HG03108 (cell line): ENCODE measurements at regions not wholly inside any gene's neighbourhood (a gene's known extent, or its start where the extent isn't known, plus 50 kb on each side); places are given as distances from the start of the nearest gene placed in this dataset.
"Not testable (repeated sequence)": the region's sequence is repeated elsewhere in the genome, so short reads cannot be mapped to it uniquely, and the experiment has no call there.

Source experiments
- ATAC-seq: cut with Tn5 transposase; IDR thresholded peaks from one replicate; pipeline ENCODE4 v1.9.1; 2021; ENCODE audit warnings: moderate library complexity; ENCODE audit not compliant: unreplicated experiment

DNA sequence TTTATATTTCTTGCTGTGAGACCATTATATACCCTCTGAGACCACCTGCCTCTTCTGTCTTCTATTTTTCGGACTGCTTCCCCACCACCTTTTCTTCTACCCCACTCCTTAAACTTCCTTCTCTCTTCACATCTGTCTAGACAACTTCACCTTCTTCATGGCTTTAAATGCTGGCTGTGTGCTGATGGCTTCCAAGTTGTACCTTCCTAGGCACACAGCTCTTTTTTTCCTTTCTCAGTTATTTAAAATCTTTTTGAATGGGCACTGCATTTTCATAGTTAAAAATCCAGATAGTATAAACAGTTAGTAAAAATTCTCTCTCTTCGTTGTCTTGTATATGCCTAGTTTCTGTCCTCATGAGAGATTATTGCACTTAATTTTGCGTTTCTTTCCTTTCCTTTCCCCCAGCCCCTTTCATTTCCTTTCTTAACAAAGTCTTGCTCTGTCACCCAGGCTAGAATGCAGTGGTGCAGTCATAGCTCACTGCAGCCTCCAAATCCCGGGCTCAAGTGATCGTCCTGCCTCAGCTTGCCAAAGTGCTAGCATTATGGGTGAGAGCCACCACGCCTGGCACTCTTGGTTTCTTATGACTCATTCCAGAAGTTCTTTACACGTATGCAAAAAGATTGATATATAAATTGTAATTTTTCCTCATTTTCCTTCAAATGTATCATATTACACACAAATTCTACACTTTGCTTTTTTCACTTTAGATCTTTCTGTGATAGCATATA lies 114.3 kb downstream of the NPIPB5 start:
- ATAC-seq = no peak

DNA sequence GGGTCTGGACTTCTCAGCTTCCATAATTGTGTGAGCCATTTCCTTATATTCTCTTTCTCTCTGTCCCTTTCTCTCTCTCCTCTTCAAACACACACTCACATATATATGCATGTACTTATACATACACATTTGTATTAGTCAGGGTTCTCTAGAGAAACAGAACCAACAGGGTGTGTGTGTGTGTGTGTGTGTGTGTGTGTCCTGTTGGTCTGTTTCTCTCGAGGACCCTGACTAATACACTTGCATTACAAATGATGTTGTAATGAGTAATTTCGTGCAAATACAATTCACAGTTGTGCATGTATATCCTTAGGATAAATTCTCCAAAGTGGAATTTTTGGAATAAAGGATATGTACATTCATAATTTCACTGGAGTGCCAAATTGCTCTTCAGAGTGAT lies 115.3 kb downstream of the NPIPB5 start:
- no peak for ATAC-seq

DNA sequence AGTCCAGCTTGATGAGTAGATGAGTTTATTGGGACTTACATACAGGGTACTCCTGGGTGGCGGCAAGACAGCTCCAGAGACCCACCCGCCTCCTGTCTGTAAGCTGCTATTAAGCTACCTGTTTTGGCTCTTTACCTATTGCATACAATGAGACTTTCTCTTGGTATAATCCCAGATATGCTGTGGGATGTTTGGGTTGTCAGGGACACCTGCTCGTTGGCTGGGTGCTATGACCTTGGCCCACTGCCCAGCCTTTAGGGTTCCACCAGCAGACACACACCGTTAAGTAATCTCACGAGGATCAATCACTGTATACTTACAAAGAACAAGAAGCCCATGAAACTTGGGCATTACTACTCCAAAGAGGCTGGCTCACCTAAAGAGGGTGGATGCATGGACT lies 116.4 kb downstream of the NPIPB5 start:
- ATAC-seq = no peak

DNA sequence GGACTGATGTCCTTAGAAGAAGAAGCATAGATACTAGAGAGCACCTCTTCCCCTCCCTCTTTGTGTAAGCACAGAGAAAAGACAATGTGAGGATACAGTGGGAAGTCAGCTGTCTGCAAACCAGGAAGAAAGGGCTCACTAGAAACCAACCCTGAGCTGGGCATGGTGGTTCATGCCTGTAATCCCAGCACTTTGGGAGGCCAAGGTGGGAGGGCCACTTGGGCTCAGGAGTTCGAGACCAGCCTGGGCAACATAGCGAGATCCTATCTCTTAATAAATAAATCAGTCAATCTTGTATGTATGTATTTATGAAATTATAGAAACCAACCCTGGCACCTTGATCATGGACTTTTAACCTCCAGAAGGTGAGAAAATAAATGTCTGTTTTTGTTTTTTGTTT lies 118.3 kb downstream of the NPIPB5 start:
- ATAC-seq = no peak

GRCh38 chr16:22630242-22630641 lies 119.6 kb downstream of the NPIPB5 start:
- ATAC-seq = no peak

DNA sequence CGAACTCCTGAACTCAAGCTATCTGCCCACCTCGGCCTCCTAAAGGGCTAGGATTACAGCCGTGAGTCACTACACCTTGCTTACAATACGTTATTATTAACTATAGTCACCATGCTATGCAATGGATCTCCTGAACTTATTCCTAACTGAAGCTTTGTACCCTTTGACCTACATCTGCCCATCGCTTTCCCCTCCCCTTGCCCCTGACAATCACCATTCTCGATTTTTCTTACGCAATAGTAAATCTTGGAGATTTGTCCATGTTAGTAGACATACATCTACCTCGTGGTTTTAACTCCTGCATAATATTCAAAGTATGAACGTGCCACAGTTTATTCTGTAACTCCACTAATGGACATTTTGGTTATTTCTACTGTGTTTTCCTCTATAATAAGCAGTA lies 120.6 kb downstream of the NPIPB5 start:
- no peak for ATAC-seq

DNA sequence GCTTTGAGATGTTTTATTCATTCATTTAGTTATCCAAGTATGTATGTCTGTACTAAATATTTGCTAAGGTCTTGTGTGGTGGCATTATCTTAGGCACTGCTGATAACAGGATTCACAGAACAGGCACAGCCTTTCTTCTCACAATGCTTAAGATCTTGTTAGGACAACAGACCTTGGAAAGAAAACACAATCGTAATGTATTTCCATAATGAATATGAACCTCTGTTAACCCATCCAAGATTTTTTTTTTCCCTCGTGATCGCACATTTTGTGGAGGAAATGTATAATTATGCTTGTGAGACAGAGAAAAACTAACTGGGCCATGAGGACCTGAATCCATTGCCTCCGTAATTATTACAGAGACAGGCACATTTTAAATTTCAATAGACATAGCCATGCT lies 121.9 kb downstream of the NPIPB5 start:
- ATAC-seq = no peak

GRCh38 chr16:22633280-22633679 lies 122.6 kb downstream of the NPIPB5 start:
- no peak for ATAC-seq

GRCh38 chr16:22633799-22634198 lies 123.1 kb downstream of the NPIPB5 start:
- ATAC-seq = no peak

DNA sequence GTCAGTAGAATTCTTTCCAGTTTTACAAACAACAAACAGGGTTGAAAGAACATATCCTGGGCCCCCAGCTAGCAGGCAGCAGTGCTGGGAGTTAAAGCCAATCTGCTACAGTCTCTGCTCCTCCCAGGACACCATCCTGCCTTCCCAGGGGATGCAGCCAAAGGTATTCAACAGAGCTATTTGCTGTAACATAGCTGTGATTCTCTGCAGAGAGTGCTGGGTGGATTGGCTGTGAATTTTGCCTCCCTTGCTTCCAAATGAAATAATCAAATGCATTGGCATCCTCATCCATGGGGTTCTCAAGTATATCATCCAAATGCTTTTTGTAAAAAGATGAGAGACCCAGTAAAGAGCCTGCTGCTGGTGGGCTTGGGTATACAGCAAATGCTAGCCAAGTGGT lies 124.3 kb downstream of the NPIPB5 start:
- no peak for ATAC-seq

GRCh38 chr16:22635357-22635761 lies 124.7 kb downstream of the NPIPB5 start:
- ATAC-seq = no peak

DNA sequence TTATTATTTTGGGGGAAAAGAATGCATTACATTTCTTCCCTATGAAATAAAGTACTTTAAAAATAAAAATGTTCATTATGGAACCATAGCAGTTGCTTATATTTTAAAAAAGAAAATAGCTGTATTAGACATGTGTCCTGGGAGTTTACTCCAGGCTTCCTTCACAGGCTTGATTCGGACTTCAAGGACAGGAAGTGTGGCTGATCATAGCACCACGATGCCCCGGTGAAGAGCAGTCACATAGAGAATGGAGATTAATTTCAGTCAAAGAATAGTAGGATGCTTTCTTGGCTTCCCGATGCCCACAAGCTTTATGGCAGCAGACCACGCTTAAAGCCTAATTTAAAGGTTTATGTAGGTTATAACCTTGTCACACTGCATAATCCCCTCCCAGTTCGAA lies 125.1 kb downstream of the NPIPB5 start:
- no peak for ATAC-seq

DNA sequence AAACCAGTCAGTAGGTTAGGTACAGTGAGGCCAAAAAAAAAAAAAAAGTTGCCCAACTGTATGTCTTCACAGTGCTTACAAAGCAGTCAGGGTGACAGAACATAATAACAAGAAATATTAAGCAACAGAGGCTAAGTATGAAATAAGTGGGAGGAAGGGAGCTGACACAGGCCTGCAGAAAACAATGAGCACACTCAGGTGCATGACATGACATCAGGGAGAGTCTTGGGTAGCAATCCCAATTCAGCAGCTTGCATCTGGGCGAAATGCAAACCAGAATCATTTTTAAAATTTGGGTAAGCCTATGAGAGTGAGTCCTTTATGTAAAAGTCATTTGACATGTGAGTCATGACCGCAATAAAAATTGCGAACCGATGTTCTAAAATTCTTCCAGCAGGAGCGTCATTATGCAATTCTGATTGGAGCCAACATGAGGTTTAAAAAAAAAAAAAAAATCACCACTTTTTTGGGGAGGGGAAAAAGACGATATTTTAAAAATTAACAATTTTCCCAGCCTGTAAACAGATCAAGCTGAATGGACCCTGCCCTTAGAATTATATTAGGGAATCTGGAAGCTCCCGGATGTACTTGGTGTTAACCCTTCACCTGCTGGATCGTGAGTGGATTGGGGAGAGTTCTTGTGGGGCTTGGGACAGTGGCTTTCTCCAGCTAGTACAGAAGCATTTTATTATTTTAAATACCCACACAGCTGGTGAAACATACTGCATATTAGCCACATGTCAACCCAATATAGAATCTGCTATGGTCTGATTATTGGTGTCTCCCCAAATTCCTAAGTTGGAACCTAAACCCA lies 127.9 kb downstream of the NPIPB5 start:
- no peak for ATAC-seq

DNA sequence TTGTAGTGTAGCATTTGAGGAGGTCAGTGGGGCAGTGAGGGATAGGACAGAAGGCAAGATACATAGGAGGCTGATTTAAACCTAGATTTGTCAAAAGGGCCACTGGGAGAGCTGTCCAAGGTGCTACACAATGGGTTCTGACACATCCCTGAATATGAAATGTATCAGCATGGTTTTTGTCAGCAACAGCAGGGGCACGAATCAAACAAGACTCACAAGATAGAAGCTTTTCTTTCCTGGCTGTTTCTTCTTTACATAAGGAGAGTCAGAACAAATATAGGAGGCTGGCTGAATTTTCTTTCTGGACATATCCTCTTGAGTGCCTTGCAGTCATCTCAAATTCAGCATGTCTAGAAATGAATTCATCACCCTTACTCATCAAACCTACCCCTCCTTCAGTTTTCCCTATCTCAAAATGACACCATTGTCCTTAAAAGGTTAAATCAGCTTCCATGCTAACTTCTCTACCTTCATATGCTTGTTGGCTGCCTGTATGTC lies 130.5 kb downstream of the NPIPB5 start:
- ATAC-seq = no peak

DNA sequence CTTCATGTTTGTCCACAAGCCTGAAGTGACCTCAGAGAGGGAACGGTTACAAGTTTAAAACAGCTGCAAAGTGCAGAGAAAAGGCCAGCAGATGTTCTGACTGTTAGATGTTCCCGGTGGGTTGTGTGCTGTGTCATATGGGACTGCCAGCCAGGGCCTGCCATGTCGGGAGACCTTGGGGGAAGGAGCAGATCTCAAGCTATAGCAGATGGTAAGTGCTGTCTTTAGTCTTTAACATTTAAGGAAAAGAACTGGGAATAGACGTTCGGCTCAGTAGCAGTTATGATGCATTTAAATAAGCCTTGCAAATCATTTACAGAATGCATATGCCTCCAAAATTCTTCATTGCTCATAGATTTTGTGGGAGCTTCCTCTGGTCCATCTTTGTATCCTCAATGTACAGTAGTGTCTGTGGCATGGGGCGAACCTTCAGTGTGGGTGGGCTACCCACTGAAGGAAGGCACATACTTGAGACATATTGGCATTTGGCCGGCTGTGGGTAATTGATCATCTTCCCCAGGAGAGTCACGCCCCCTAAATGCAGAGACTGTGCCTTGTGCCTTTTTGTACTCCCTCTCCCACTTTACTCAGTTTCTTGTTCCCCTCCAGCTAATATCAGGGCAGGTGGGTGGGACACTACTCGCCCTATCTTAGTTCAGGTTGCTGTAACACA lies 131.9 kb downstream of the NPIPB5 start:
- no peak for ATAC-seq

DNA sequence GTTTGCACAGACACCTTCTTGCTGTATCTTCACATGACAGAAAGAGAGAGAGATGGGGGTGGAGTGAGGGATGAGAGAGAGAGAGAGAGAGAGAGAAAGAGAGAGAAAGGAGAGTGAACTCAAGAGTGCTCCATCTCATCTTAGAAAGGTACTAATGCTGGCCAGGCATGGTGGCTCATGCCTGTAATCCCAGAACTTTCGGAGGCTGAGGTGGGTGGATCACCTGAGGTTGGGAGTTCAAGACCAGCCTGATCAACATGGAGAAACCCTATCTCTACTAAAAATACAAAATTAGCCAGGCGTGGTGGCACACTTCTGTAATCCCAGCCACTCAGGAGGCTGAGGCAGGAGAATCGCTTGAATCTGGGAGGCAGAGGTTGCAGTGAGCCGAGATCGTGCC lies 132.5 kb downstream of the NPIPB5 start:
- not testable (repeated sequence) for ATAC-seq

GRCh38 chr16:22643886-22644285 lies 133.2 kb downstream of the NPIPB5 start:
- ATAC-seq = no peak

DNA sequence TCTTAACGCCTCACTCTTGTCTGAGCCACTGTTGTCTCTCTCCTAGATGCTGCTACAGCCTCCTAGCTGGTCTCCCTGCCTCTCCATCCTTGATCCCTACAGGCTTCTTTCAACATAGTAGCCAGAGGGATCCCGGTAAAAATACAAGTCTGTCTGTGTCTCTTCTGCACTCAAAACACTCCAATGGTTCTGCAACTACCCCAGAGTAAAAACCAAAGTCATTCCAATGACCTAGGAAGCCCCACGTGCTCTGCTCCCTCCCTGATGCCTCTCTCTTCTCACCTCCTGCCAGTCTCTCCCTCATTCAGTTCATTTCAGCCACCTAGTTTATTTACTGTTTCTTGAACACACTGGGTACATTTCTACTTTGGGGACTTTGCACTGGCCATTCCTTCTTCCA lies 135.2 kb downstream of the NPIPB5 start:
- no peak for ATAC-seq

- no peak for ATAC-seq
Measured at GRCh38 chr16:22646948-22647556, 136.4 kb downstream of the NPIPB5 start.

DNA sequence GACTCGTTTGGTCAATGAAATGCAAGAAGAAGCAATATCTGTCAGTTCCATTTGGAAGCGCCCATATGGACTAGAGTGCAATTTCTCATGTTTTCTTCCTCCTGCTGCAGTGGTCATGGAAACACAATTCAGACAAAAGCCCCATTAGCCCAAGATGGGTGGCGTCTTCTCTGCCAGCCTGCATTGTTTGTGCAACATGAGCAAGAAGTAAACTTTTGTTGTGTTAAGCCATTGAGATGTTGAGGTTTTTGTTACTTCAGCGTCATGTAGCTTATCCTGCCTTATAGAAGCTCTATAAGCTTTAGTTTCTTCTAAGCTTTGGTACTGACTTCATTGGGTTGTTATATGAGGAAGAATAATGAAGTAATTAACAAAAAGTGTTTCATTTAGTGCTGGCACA lies 137.4 kb downstream of the NPIPB5 start:
- ATAC-seq = no peak

DNA sequence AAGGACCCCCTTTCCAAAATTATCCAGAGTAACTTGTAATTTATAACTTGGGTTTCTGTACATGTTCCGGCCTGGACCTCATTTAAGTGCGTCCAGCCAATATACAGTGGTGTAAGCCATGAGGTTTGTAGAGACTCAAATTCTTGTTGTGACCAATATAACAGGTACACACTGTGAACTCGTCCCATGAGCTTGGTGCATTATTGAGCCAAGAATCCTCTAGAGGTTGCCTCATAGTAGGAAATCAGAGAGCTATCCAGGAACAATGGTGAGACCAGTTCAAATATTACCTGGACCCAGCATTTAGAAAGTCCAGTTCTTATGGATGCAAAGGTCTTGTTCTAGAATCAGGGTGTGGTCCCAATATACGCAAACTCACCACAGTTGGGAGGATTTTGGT lies 138.2 kb downstream of the NPIPB5 start:
- no peak for ATAC-seq
